Activated T-cell treated with anti-CD3 and anti-CD28 coated beads, Interleukin-2, amount 50 U/mL, for 4 hours (primary cell): ENCODE measurements at regions not wholly inside any gene's neighbourhood (a gene's known extent, or its start where the extent isn't known, plus 50 kb on each side); places are given as distances from the start of the nearest gene placed in this dataset.

ENCODE experiments used
- ATAC-seq, 2 donors: fragments of 200-7000 bp; cut with Tn5 transposase; one replicate each; pipeline ENCODE4 v1.10.0; 2021
- DNase-seq: peaks from one replicate; pipeline ENCODE4 v3.0.0-alpha.2; 2020
- H3K27me3 Mint-ChIP-seq: one replicate; pipeline ENCODE4 v1.8.0; 2021; ENCODE audit warnings: low read depth, mixed read lengths
- H3K36me3 Mint-ChIP-seq: one replicate; pipeline ENCODE4 v1.8.0; 2022; ENCODE audit warnings: mixed read lengths; ENCODE audit not compliant: insufficient read depth
- H3K4me1 Mint-ChIP-seq: one replicate; pipeline ENCODE4 v1.8.0; 2021; ENCODE audit warnings: low read depth, mixed read lengths
- H3K4me3 Mint-ChIP-seq: one replicate; pipeline ENCODE4 v1.8.0; 2021; ENCODE audit warnings: mild to moderate bottlenecking, moderate library complexity, mixed read lengths
- H3K9me3 Mint-ChIP-seq: one replicate; pipeline ENCODE4 v1.8.0; 2021; ENCODE audit warnings: mixed read lengths

DNA sequence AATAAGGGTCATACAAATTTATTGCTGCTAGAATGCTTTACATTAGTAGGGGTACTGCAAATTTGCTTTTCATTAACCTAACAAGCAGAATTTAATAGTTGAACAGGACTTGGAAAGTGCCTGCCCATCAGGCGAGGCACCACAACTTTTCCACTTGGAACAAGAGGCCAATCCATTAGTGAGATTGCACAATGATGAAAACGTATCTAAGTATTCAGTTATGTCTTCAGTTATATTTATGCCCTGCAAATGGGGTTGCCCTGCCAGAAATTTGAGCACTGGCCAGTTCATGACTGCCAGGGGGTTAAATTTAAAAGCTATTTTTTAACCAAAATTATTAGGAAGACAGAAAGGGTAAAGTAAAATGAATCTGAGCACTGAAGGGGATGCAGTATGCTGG lies 111.1 kb upstream of the PALS2 start:
- Mint-ChIP-seq H3K36me3 (no peaks in the 10 kb centered on the region), H3K9me3 (no peaks in the 10 kb centered on the region), H3K4me1 (no peaks in the 10 kb centered on the region), H3K4me3 (no peak overlapping the region), H3K27me3 (peaks cover 2% of the 10 kb centered on the region)
- no peak for ATAC-seq
- DNase-seq = no peak

DNA sequence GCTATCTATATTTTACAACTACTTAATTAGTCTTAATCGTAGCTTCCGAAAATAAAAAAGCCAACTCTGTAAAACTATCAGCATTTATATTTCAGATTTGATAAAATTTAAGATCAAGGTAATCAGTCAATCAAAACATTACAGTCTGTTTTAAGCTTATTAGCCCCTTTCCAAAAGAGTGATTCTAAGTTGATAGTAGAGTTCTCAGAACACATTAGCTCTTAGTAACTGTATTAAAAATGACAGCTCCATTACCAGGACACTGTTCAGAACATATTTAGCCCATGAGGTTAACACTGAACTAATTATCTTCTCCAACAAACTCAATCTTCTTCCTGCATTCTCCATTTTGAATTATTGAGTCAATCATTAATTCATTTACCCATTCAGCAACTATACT lies 110.3 kb upstream of the PALS2 start:
- H3K27me3 Mint-ChIP-seq = peaks cover 2% of the 10 kb centered on the region
- DNase-seq (no peak), ATAC-seq (no peak)
- H3K36me3 Mint-ChIP-seq = no peaks in the 10 kb centered on the region
- H3K9me3 Mint-ChIP-seq = no peaks in the 10 kb centered on the region
- H3K4me3 Mint-ChIP-seq = no peak overlapping the region
- no peaks in the 10 kb centered on the region for H3K4me1 Mint-ChIP-seq

DNA sequence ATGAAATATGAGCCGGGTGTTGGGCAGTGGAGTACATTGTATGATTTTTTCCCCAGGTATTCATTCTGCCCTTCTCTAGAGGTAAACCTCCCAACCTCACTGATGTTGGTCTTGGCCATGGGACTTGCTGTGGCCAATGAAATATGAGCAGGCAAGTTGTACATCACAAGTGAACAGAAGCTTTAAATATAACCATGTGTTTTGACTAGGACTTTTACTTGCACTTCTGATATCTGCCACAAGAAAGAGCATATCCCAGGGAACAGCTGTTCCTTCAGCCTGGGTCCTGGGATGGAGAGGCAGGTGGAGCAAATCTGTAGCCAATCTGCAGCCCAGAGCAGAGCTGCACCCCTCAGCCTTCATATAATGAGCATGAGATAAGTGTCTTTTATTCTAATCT lies 109.8 kb upstream of the PALS2 start:
- Mint-ChIP-seq H3K27me3 (no peaks in the 10 kb centered on the region), H3K4me1 (no peaks in the 10 kb centered on the region), H3K36me3 (no peaks in the 10 kb centered on the region), H3K9me3 (no peaks in the 10 kb centered on the region), H3K4me3 (no peak overlapping the region)
- ATAC-seq (no peak), DNase-seq (no peak)

DNA sequence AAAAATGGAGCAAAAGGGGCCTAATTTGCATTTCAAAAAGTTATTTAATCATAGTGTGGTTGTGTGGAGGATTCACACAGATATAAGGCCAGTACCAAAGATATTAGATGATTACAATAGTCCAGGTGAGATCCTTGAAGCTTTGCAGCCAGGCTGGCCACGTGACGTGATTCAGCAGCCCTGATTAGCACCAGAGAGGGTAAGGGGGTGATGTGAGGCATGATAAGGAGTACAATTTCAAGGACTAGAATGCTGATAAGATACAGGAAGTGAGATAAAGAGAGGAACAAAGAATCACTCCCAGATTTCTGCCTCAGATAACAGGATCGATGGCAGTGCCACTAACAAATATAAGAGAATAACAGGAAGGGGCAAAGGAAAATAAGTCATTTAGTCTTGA lies 108.4 kb upstream of the PALS2 start:
- DNase-seq (no peak), ATAC-seq (no peak)
- Mint-ChIP-seq H3K36me3 (no peaks in the 10 kb centered on the region), H3K9me3 (no peaks in the 10 kb centered on the region), H3K4me1 (no peaks in the 10 kb centered on the region), H3K4me3 (no peak overlapping the region), H3K27me3 (no peaks in the 10 kb centered on the region)

DNA sequence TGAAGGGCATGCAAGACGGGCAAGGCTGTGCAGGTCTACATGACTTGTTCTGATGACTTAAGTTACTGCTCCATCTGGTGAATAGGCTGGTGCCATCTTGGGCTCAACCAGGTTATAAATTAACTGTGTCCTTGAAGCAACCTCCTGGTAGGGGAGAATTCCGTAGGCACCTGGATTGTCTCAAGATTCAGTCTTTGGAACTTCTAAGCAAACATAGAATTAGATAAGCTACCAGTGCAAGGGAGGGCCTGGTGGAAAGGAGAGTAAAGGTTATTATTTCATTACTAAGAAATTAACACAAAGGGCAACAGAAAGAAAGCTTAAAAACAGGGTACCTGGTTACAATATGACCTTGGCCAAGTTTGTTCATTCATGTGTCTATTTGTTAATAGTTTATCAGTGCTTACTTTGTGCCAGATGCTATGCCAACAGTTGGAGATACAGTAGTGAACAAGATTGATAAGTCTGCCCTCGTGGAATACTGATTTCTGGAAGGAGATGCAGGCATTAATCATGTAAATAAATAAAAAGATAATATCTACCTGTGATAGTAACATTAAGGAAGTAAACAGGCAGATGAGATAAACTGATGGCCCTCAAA lies 107.0 kb upstream of the PALS2 start:
- Mint-ChIP-seq H3K4me3 (no peak overlapping the region), H3K36me3 (no peaks in the 10 kb centered on the region), H3K27me3 (no peaks in the 10 kb centered on the region), H3K9me3 (no peaks in the 10 kb centered on the region), H3K4me1 (no peaks in the 10 kb centered on the region)
- DNase-seq (no peak), ATAC-seq (no peak)

DNA sequence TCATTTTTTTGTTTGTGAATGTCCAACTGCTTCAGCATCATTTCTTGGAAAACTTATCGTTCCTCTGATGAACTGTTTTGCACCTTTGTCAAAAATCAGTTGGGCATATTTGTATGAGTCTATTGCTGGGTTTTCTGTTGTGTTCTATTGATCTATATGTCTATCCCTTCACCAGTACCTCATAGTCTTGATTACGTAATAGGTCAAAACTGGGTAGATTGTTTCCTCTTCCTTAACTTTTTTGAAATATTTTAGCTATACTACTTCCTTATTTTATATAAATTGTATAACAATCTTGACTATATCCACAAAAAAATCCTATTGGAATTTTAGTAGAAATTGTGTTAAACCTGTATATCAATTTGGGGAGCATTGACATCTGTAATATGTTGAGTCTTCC lies 104.1 kb upstream of the PALS2 start:
- no peaks in the 10 kb centered on the region for H3K9me3 Mint-ChIP-seq
- no peaks in the 10 kb centered on the region for H3K36me3 Mint-ChIP-seq
- H3K27me3 Mint-ChIP-seq = no peaks in the 10 kb centered on the region

DNA sequence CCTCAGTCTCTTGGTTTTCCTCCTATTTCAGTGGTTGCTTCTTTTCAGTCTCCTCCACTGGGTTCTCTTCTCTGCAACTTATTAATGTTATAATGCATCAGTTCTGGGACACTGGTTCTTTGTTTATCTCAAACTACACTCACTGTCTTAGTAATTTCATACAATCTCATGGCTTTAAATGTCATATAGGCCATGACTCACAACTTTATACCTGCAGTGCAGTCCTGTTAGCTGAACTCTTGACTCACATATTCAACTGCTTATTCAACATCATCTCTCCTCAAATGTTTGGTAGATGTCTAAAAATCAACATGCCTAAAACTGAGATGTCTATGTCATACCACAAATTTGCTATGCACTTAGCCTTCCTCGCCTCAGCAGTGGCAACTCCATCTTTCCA lies 101.2 kb upstream of the PALS2 start:
- Mint-ChIP-seq H3K9me3 (no peaks in the 10 kb centered on the region), H3K4me1 (no peaks in the 10 kb centered on the region), H3K36me3 (no peaks in the 10 kb centered on the region), H3K4me3 (no peak overlapping the region), H3K27me3 (no peaks in the 10 kb centered on the region)
- ATAC-seq (no peak), DNase-seq (no peak)

More for the DNA sequence above, 104.1 kb upstream of the PALS2 start:
- H3K4me3 Mint-ChIP-seq = no peak overlapping the region
- ATAC-seq = no peak
- DNase-seq = no peak
- no peaks in the 10 kb centered on the region for H3K4me1 Mint-ChIP-seq

DNA sequence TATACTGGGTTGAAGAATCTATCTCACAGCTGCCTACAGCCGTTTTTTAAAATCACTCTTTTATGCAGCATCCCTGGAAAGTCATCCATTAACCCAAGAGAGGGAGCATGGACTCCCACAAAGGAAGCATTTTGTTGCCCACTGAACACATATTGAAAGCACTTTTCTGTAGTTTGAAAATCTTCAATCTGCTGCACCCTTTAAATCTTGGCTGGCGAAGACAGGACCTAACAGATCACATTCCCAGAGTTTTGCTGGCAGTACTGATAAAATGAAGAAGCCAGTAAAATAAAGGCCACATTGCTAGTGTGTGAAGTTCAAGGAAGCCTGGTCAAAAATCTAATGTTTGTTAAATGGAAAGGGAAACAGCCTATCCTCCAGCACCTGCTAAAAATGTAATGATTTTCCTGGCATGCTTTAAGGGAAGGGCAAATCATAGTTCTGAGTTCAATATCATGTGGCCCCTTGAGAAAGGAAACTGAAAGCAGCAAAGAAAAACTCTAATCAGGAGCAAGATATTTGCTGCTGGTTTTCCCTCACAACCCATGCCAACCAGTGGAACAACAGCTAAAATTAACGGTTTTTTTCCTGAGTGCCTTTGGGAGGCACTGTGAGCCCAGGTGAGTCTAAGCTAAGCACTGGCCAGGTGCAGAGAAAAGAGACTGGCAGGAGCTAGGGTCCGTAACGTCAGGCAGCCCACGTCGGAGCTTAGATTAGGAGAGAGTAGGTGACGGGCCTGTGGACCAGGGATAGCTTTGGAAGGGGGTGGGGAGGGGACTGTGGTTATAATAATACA lies 97.9 kb upstream of the PALS2 start:
- no peaks in the 10 kb centered on the region for H3K9me3 Mint-ChIP-seq
- H3K4me3 Mint-ChIP-seq = no peak overlapping the region
- no peak for DNase-seq
- no peaks in the 10 kb centered on the region for H3K4me1 Mint-ChIP-seq
- no peaks in the 10 kb centered on the region for H3K36me3 Mint-ChIP-seq
- no peak for ATAC-seq
- H3K27me3 Mint-ChIP-seq = peaks cover 3% of the 10 kb centered on the region

DNA sequence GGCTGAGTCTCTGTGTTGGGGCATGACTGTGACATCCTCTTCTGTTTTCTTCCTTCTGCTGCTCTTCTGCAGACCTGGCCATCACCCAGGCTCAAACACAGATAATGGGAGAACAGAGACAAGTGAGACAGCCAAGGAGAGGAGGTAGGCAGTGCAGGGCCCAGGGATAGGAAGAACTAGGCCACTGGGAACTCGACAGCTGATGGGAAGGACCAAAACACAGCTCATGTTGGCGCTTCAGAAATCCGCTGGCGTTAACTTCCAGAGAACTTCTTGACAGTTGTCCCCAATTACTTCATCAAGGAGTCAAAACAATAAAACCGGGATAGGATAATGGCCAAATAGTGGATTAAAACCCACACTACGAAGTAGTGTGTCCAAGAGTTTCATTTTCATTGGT lies 97.0 kb upstream of the PALS2 start:
- ATAC-seq (no peak), DNase-seq (no peak)
- H3K4me3 Mint-ChIP-seq = no peak overlapping the region
- H3K27me3 Mint-ChIP-seq = peaks cover 6% of the 10 kb centered on the region
- no peaks in the 10 kb centered on the region for H3K4me1 Mint-ChIP-seq
- H3K36me3 Mint-ChIP-seq = no peaks in the 10 kb centered on the region
- H3K9me3 Mint-ChIP-seq = no peaks in the 10 kb centered on the region

DNA sequence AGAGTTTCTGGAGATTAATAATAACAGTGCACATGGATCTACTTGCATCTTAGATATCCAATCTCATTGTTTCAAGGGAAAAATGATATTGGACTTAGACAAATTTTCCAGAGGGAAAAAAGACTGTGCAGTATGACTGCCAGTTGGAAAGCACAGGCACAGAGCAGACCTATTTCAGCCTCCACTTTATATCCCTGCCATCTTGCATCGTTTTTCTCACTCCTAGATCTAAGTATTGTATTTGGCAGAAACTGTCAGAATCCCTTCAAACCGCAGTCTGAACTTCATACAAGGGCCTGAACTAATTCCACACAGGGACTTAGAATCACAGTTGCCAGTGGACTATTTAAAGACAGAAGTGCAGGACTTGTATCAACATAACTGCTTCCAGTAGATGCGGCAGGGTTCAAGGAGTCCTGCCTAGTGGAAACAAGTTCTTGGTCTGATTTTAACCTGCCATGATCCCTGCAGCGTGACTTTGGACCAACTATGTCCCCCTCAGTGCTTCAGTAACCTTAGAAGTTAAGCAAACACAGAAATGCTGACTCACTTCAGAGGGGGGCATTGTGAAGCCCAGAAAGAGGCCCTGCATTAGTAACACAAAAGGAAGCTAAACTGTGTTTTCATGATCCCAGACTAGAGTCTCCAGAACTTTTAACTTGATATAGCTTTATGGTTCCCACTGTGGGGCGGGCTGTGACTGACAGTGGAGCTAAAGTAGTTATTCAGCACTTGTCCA lies 95.7 kb upstream of the PALS2 start:
- DNase-seq = no peak
- Mint-ChIP-seq H3K9me3 (no peaks in the 10 kb centered on the region), H3K27me3 (peaks cover 10% of the 10 kb centered on the region), H3K4me3 (no peak overlapping the region), H3K36me3 (no peaks in the 10 kb centered on the region), H3K4me1 (no peaks in the 10 kb centered on the region)
- ATAC-seq = no peak

DNA sequence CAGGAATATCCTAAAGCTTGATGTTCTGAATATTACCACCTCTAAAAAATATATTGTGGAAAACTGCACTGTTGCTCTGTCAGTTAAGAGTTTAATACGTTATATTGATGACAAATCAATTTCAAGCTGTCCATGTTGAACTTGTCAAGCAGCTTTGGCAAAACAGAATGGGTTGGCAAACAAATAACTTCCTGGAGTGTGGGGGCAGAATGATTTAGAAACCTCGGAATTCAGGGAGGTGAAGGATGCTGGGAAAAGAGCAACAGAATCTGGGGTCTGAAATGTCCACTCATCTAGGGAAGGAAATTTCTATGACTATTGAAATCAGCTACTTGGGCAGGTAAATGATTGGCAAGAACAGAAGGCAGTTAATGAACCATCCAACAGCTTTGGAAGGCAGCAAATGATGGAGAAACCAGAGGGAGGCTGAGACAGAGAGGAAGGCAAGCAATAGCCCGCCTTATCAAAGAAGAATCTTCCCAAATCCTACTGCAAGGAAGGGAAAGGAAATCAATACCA lies 95.1 kb upstream of the PALS2 start:
- no peaks in the 10 kb centered on the region for H3K4me1 Mint-ChIP-seq
- no peaks in the 10 kb centered on the region for H3K36me3 Mint-ChIP-seq
- H3K9me3 Mint-ChIP-seq = no peaks in the 10 kb centered on the region
- DNase-seq = no peak
- H3K4me3 Mint-ChIP-seq = no peak overlapping the region
- H3K27me3 Mint-ChIP-seq = peaks cover 12% of the 10 kb centered on the region
- no peak for ATAC-seq

DNA sequence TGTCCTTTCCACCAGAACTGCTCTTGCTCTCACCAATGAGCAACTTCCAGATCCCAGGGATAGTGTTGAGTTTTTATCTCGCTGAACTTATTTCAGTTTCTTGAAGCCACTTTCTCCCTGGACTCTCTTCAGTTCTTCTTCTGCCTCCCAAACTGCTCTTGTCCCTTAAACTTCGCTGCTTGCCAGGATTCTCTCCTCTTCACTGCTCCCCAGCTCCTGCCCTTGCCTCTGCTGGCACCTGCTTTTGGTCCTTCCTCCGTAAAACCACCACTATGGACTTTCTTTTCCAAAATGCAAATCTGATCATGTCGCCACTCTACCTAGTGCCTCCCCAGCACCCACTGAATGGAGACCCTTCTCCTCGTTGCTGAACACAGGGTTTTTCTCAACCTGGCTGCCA lies 92.8 kb upstream of the PALS2 start:
- ATAC-seq = no peak
- Mint-ChIP-seq H3K36me3 (no peaks in the 10 kb centered on the region), H3K9me3 (no peaks in the 10 kb centered on the region), H3K4me1 (no peaks in the 10 kb centered on the region), H3K27me3 (peaks cover 18% of the 10 kb centered on the region), H3K4me3 (no peak overlapping the region)
- no peak for DNase-seq

DNA sequence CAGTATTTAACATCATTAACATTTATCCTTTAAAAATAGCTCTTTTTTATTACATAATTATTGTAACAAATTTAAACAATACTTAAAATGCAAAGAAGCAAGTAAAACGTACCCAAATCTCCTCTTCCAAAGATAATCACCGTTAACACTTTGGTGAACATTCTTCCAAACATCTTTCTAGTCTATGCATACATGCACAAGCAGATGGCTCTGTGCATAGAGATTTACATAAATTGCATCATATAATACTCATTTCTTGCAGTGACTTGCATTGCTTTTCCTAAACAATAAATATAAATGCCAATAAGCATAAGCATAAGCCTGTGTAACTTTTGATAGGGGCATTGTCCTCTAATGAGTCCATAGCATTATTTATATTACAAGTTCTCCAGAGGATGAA lies 89.4 kb upstream of the PALS2 start:
- ATAC-seq (no peak), DNase-seq (no peak)
- Mint-ChIP-seq H3K4me1 (no peaks in the 10 kb centered on the region), H3K36me3 (no peaks in the 10 kb centered on the region), H3K9me3 (no peaks in the 10 kb centered on the region), H3K4me3 (no peak overlapping the region), H3K27me3 (peaks cover 21% of the 10 kb centered on the region)

DNA sequence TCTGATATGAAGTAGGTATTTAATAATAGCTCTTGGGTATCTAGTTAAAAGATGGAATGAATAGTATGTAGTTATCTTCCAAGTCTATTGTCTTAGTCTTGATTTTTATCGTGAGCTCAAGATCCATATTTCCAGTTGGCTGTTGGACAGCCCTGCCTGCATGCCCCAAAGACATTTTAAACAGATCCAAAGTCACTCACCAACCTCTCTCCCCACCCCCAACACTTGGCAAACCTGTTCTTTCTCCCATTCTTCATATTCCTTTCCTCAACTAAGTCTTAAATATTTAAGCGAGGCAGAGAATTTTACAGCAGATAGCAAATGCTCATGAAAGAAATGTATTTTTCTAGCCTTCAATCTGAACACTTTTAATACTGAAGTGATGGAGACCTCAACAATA lies 80.7 kb upstream of the PALS2 start:
- Mint-ChIP-seq H3K9me3 (no peaks in the 10 kb centered on the region), H3K36me3 (no peaks in the 10 kb centered on the region), H3K27me3 (peaks cover 11% of the 10 kb centered on the region), H3K4me1 (no peaks in the 10 kb centered on the region), H3K4me3 (no peak overlapping the region)
- ATAC-seq = no peak
- no peak for DNase-seq

DNA sequence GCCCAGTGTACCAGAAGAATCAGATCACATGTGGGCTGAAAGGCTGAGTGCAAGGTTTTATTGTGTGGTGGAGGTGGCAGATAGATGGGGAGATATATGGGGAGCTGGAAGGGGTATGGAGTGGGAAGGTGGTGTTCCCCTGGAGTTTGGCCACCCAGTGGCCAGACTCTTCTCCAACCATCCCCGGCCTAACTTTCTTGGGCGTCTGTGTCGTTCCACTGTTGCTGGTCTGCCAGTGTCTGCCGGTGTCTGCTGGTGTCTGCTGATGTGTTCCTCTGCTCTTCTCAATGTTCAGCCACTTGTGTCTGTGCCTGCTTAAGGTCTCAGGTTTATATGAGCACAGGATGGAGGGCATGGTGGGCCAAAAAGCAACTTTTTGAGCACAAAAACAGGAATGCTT lies 78.4 kb upstream of the PALS2 start:
- no peaks in the 10 kb centered on the region for H3K4me1 Mint-ChIP-seq
- no peaks in the 10 kb centered on the region for H3K9me3 Mint-ChIP-seq
- DNase-seq (no peak), ATAC-seq (no peak)
- peaks cover 11% of the 10 kb centered on the region for H3K27me3 Mint-ChIP-seq
- no peaks in the 10 kb centered on the region for H3K36me3 Mint-ChIP-seq
- H3K4me3 Mint-ChIP-seq = no peak overlapping the region
